Naive B cell (primary cell): ENCODE measurements at regions not wholly inside any gene's neighbourhood (a gene's known extent, or its start where the extent isn't known, plus 50 kb on each side); places are given as distances from the start of the nearest gene placed in this dataset.
A peak's percentile ranks its signal among the peaks of the same experiment; 100 is the strongest.
"Not testable (repeated sequence)": the region's sequence is repeated elsewhere in the genome, so short reads cannot be mapped to it uniquely, and the experiment has no call there.

Experiments
- ATAC-seq, 2 donors: fragments of 150-1000 bp; cut with Tn5 transposase; 2 replicates each; pipeline ENCODE4 v1.10.0; 2021; ENCODE audit warnings: low read depth in 2 of 2, mild to moderate bottlenecking in 2 of 2, moderate library complexity in 2 of 2
- DNase-seq: peaks from one replicate; pipeline ENCODE4 v3.0.0; 2022
- H3K27ac Mint-ChIP-seq, 6 donors: one replicate each; pipeline ENCODE4 v1.8.0; 2020 to 2022; ENCODE audit warnings: mild to moderate bottlenecking in 6 of 6, mixed read lengths in 6 of 6, moderate library complexity in 5 of 6, inconsistent platforms in 2 of 6
- H3K27me3 Mint-ChIP-seq, 3 donors: one replicate each; pipeline ENCODE4 v1.8.0; 2021 to 2022; ENCODE audit warnings: mixed read lengths in 3 of 3, mild to moderate bottlenecking in 1 of 3
- H3K36me3 Mint-ChIP-seq, 2 donors: one replicate each; pipeline ENCODE4 v1.8.0; 2020 to 2022; ENCODE audit warnings: mixed read lengths in 2 of 2, inconsistent platforms in 1 of 2, mild to moderate bottlenecking in 1 of 2
- H3K4me1 Mint-ChIP-seq, 3 donors: one replicate each; pipeline ENCODE4 v1.8.0; 2020 to 2022; ENCODE audit warnings: mixed read lengths in 3 of 3, inconsistent platforms in 1 of 3, mild to moderate bottlenecking in 1 of 3, moderate library complexity in 1 of 3
- H3K4me3 Mint-ChIP-seq, 8 donors: one replicate each; pipeline ENCODE4 v1.8.0; 2020 to 2022; ENCODE audit warnings: mild to moderate bottlenecking in 8 of 8, mixed read lengths in 8 of 8, moderate library complexity in 8 of 8, inconsistent platforms in 2 of 8
- H3K9me3 Mint-ChIP-seq, 7 donors: one replicate each; pipeline ENCODE4 v1.8.0; 2020 to 2022; ENCODE audit warnings: mixed read lengths in 7 of 7, mild to moderate bottlenecking in 5 of 7, inconsistent platforms in 2 of 7, moderate library complexity in 1 of 7

GRCh38 chr18:55672574-55673361 lies 84.8 kb upstream of the TCF4 start:
- no peaks in the 10 kb centered on the region for H3K4me1 Mint-ChIP-seq
- peaks cover 0 to 4% of the 10 kb centered on the region in 2 donors for H3K36me3 Mint-ChIP-seq
- H3K9me3 Mint-ChIP-seq, result peaks cover 0 to 11% (median 4%) of the 10 kb centered on the region in 7 donors
- DNase-seq (no peak), ATAC-seq (no peak)
- peaks cover 0 to 10% (median 0%) of the 10 kb centered on the region in 3 donors for H3K27me3 Mint-ChIP-seq
- no peak overlapping the region for H3K4me3 Mint-ChIP-seq
- peak overlapping the region in 1 of 6 donors; percentile 11 for H3K27ac Mint-ChIP-seq

GRCh38 chr18:55665506-55665905 lies 77.5 kb upstream of the TCF4 start:
- Mint-ChIP-seq H3K36me3 (no peaks in the 10 kb centered on the region), H3K9me3 (peaks cover 0 to 5% (median 2%) of the 10 kb centered on the region in 7 donors), H3K4me1 (no peaks in the 10 kb centered on the region), H3K4me3 (no peak overlapping the region), H3K27me3 (no peaks in the 10 kb centered on the region), H3K27ac (no peak overlapping the region)
- ATAC-seq (no peak), DNase-seq (no peak)

GRCh38 chr18:55664758-55665400 lies 76.9 kb upstream of the TCF4 start:
- H3K27me3 Mint-ChIP-seq, H3K36me3 Mint-ChIP-seq, DNase-seq, H3K4me3 Mint-ChIP-seq, H3K27ac Mint-ChIP-seq, H3K9me3 Mint-ChIP-seq, ATAC-seq, H3K4me1 Mint-ChIP-seq: not testable (repeated sequence)

- Mint-ChIP-seq H3K9me3 (peaks cover 0 to 5% (median 2%) of the 10 kb centered on the region in 7 donors), H3K36me3 (no peaks in the 10 kb centered on the region), H3K27ac (no peak overlapping the region), H3K4me1 (no peaks in the 10 kb centered on the region), H3K27me3 (no peaks in the 10 kb centered on the region), H3K4me3 (no peak overlapping the region)
- DNase-seq (no peak), ATAC-seq (no peak)
These were observed 75.9 kb upstream of the TCF4 start for GRCh38 chr18:55663891-55664290.

GRCh38 chr18:55658598-55658997 lies 70.6 kb upstream of the TCF4 start:
- Mint-ChIP-seq H3K27ac (peak overlapping the region in 1 of 6 donors; percentile 48), H3K4me1 (peaks cover 3 to 5% (median 4%) of the 10 kb centered on the region in 3 donors)

GRCh38 chr18:55657572-55658331 lies 69.8 kb upstream of the TCF4 start:
- no peak for DNase-seq
- H3K27ac Mint-ChIP-seq, result peak overlapping the region in 2 of 6 donors; percentile 69 to 70
- ATAC-seq, result no peak
- no peak overlapping the region for H3K4me3 Mint-ChIP-seq
- H3K36me3 Mint-ChIP-seq, result no peaks in the 10 kb centered on the region
- H3K9me3 Mint-ChIP-seq, result no peaks in the 10 kb centered on the region
- H3K27me3 Mint-ChIP-seq, result no peaks in the 10 kb centered on the region
- H3K4me1 Mint-ChIP-seq, result peaks cover 3 to 5% (median 4%) of the 10 kb centered on the region in 3 donors

More at GRCh38 chr18:55658598-55658997, 70.6 kb upstream of the TCF4 start:
- DNase-seq, result no peak
- no peak for ATAC-seq
- Mint-ChIP-seq H3K9me3 (no peaks in the 10 kb centered on the region), H3K27me3 (no peaks in the 10 kb centered on the region), H3K4me3 (no peak overlapping the region), H3K36me3 (no peaks in the 10 kb centered on the region)

DNA sequence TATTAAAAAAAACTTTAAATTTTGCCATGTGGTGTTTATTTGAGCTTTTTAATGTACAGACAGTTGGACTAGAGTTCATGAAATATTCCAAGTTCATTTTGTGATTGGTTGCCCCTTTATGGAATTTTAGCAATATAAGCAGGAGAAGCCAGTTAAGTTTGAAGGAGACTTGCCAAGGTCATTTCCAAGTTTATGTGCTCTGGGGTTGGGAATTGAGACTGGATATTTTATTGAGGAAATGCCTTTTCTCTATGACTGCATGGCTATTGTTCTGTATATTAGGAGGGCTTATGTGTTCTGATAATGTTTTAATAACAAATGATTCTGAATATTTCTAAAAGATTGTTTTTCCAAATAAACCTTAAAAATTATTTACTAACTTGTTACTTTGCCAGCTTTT lies 67.0 kb upstream of the TCF4 start:
- DNase-seq (no peak), ATAC-seq (no peak)
- H3K9me3 Mint-ChIP-seq, result no peaks in the 10 kb centered on the region
- no peak overlapping the region for H3K27ac Mint-ChIP-seq
- H3K4me3 Mint-ChIP-seq, result no peak overlapping the region
- H3K36me3 Mint-ChIP-seq, result no peaks in the 10 kb centered on the region
- H3K27me3 Mint-ChIP-seq, result no peaks in the 10 kb centered on the region
- peaks cover 3 to 5% (median 4%) of the 10 kb centered on the region in 3 donors for H3K4me1 Mint-ChIP-seq

- Mint-ChIP-seq H3K27ac (peak overlapping the region in 1 of 6 donors; percentile 10), H3K36me3 (no peaks in the 10 kb centered on the region), H3K27me3 (peaks cover 0 to 7% (median 0%) of the 10 kb centered on the region in 3 donors), H3K4me3 (no peak overlapping the region), H3K9me3 (no peaks in the 10 kb centered on the region), H3K4me1 (no peaks in the 10 kb centered on the region)
- ATAC-seq (no peak), DNase-seq (no peak)
These were observed 63.2 kb upstream of the TCF4 start for GRCh38 chr18:55651236-55651635.

DNA sequence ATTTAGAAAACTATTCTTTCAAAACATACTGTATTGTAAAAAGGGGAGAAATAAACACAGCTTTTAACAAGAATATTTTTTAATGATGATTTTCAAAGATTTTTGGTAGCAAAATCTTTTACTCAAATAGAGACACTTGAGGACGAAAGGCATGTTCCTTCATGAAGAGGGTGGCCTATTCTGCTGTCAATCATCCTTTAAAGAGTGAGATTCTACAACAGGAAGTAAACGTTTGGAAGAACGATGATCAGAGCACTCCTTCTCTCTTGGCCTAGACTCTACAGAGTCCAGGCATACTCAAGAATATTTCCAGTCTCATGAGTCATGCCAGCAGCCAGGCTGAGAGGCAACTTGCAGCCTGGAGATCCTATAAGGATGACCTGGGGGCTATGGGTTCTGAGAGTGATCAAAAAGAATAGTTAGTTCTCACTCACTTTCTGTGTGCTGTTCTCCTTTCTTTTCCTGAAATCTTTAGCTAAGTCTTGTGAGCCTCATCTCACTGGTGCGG lies 62.4 kb upstream of the TCF4 start:
- Mint-ChIP-seq H3K4me3 (no peak overlapping the region), H3K27me3 (peaks cover 0 to 7% (median 0%) of the 10 kb centered on the region in 3 donors)
- no peak for DNase-seq

DNA sequence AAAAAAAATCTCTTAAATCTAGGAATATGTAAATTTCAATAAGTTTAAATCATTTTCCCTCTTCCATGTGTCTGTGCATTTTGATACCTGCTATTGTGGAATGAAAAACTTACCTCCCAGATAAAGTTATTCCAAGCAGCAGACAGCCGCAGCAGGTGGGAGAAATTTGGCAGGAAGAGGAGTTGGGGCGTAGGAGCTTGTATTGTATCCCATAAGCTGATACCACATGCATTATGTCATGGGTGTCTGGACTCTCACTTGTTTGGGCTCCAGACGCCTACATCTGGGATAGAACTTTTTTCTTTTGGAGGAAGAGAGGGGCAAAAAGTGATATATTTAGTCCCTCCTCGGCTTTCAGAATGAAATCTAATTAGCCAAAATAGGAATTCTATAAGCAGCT lies 59.3 kb upstream of the TCF4 start:
- Mint-ChIP-seq H3K27me3 (peaks cover 0 to 7% (median 0%) of the 10 kb centered on the region in 3 donors), H3K36me3 (no peaks in the 10 kb centered on the region)
- no peak for ATAC-seq

More for the DNA sequence above, 62.4 kb upstream of the TCF4 start:
- Mint-ChIP-seq H3K27ac (no peak overlapping the region), H3K4me1 (no peaks in the 10 kb centered on the region), H3K36me3 (no peaks in the 10 kb centered on the region), H3K9me3 (no peaks in the 10 kb centered on the region)
- no peak for ATAC-seq

DNA sequence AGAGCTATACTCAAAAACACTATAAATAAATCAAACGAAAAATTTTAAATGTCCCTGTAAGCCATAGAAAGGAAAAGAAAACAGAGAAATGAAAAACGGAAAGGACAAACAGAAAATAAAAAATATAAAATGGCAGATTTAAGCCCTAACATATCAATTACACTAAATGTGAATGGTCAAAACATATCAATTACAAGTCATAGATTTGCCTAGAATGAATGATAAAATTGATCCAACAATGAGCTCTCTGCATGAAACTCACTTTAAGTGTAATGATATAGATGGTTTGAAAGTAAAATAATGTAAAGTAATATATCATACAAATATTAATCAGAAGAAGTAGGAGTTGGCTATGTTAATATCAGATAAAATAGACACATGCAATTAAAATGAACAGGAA lies 54.2 kb upstream of the TCF4 start:
- no peak overlapping the region for H3K27ac Mint-ChIP-seq
- H3K36me3 Mint-ChIP-seq, result peaks cover 0 to 10% of the 10 kb centered on the region in 2 donors
- no peak overlapping the region for H3K4me3 Mint-ChIP-seq
- H3K9me3 Mint-ChIP-seq, result peaks cover 6 to 25% (median 14%) of the 10 kb centered on the region in 7 donors
- DNase-seq (no peak), ATAC-seq (no peak)
- H3K4me1 Mint-ChIP-seq, result no peaks in the 10 kb centered on the region
- H3K27me3 Mint-ChIP-seq, result peaks cover 0 to 10% (median 0%) of the 10 kb centered on the region in 3 donors

More for the DNA sequence above, 59.3 kb upstream of the TCF4 start:
- no peak overlapping the region for H3K27ac Mint-ChIP-seq
- H3K4me3 Mint-ChIP-seq, result no peak overlapping the region
- peaks cover 0 to 6% (median 0%) of the 10 kb centered on the region in 7 donors for H3K9me3 Mint-ChIP-seq
- H3K4me1 Mint-ChIP-seq, result no peaks in the 10 kb centered on the region
- no peak for DNase-seq

DNA sequence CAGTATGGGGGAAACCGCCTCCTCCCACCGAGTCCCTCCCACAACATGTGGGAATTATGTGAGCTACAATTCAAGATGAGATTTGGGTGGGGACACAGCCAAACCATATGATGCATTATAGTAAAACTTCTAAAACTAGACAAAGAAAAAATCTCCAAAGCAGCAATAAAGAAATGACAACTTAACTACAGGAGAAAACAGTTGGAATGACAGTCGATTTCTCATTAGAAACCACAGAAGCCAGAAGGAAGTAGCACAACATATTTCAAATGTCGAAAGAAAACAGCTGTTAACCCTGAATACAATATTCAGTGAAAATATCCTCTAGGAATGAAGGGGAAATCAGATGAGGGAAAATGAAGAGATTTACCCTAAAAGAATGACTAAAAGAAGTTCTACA lies 53.5 kb upstream of the TCF4 start:
- ATAC-seq (no peak), DNase-seq (no peak)
- Mint-ChIP-seq H3K4me3 (no peak overlapping the region), H3K4me1 (no peaks in the 10 kb centered on the region), H3K9me3 (peaks cover 6 to 25% (median 14%) of the 10 kb centered on the region in 7 donors), H3K27ac (peak overlapping the region in 1 of 6 donors; percentile 16), H3K36me3 (peaks cover 0 to 10% of the 10 kb centered on the region in 2 donors), H3K27me3 (peaks cover 0 to 10% (median 0%) of the 10 kb centered on the region in 3 donors)
